ENCODE measurements at regions not wholly inside any gene's neighbourhood (a gene's known extent, or its start where the extent isn't known, plus 50 kb on each side); places are given as distances from the start of the nearest gene placed in this dataset.
"Not testable (repeated sequence)": the region's sequence is repeated elsewhere in the genome, so short reads cannot be mapped to it uniquely, and the experiment has no call there.

DNA sequence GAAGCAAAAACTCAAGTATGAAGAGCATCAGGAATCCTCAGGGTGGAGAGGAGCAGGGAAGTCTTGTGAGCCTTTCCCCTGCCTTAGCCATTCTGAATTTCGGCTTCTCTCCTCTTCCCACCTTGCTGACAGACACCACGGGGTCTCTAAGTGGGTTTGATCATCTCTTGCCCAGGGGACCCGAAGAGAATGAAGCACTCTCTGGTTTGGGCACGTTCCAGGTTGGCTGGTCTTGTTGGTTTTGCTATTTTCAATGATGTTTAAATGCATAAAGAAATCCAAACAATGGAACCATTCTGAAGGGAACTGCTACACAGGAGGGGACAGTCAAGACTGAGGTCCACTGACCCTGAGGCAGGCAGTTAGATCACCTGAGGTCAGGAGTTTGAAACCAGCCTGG, 131.7 kb downstream of the PXDC1 start:
- Histone ChIP-seq H3K4me1 (ENCODE audit: control insufficient read depth, insufficient read depth, low read length, poor library complexity, severe bottlenecking) (peaks cover 8% of the 10 kb centered on the region), H3K9me3 (ENCODE audit: control insufficient read depth, low read length) (no peaks in the 10 kb centered on the region), H3K4me3 (ENCODE audit: extremely low read depth, insufficient read depth, low read length, poor library complexity, severe bottlenecking) (no peak overlapping the region), H3K27ac (ENCODE audit: low read depth, low read length, severe bottlenecking) (no peak overlapping the region), H3K36me3 (ENCODE audit: control insufficient read depth, insufficient read depth, low read length) (no peaks in the 10 kb centered on the region)
- WGBS, 2 experiments (ENCODE audit: insufficient coverage in 2 of 2) = 84 to 93% methylated on average over 3 of the region's 4 CpGs

GRCh38 chr6:3619201-3619600, 132.3 kb downstream of the PXDC1 start:
- WGBS, 2 experiments (ENCODE audit: insufficient coverage in 2 of 2) = 100% methylated on average over 1 of the region's 7 CpGs; no CpG with 5 or more reads in 1 of the 2 experiments
- Histone ChIP-seq H3K27ac (ENCODE audit: low read depth, low read length, severe bottlenecking) (no peak overlapping the region), H3K36me3 (ENCODE audit: control insufficient read depth, insufficient read depth, low read length) (no peaks in the 10 kb centered on the region), H3K4me1 (ENCODE audit: control insufficient read depth, insufficient read depth, low read length, poor library complexity, severe bottlenecking) (peaks cover 8% of the 10 kb centered on the region), H3K9me3 (ENCODE audit: control insufficient read depth, low read length) (no peaks in the 10 kb centered on the region), H3K4me3 (ENCODE audit: extremely low read depth, insufficient read depth, low read length, poor library complexity, severe bottlenecking) (no peak overlapping the region)

DNA sequence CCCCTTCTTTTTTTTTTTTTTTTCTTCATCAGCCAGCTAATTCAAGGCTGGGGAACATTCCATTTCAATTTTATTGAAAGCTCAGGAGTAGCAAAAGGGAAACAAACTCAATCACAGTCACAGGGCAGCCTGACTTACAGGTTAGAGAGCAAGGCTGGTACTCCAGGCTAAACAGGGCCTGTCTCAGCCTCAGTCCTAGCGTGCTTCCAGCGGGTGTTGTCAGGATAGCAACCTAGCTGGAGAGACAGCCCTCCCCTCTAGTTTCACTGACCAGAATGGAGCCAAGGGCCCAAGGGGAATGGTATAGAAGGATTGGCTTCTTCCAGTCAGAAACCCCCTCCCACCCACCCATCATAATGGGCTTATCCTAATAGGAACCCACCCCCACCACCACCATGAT, 132.9 kb downstream of the PXDC1 start:
- H3K4me1 ChIP-seq (ENCODE audit: control insufficient read depth, insufficient read depth, low read length, poor library complexity, severe bottlenecking) = peaks cover 5% of the 10 kb centered on the region
- H3K36me3 ChIP-seq (ENCODE audit: control insufficient read depth, insufficient read depth, low read length) = no peaks in the 10 kb centered on the region
- H3K9me3 ChIP-seq (ENCODE audit: control insufficient read depth, low read length) = no peaks in the 10 kb centered on the region
- H3K27ac ChIP-seq (ENCODE audit: low read depth, low read length, severe bottlenecking) = no peak overlapping the region
- H3K4me3 ChIP-seq (ENCODE audit: extremely low read depth, insufficient read depth, low read length, poor library complexity, severe bottlenecking) = no peak overlapping the region
- WGBS, 2 experiments (ENCODE audit: insufficient coverage in 2 of 2) = 80% methylated on average over 1 of the region's 2 CpGs; no CpG with 5 or more reads in 1 of the 2 experiments

GRCh38 chr6:3617681-3618311, 133.7 kb downstream of the PXDC1 start:
- no peaks in the 10 kb centered on the region for H3K9me3 ChIP-seq (ENCODE audit: control insufficient read depth, low read length)
- 90 to 95% methylated on average over 29 of the region's 29 CpGs for WGBS, 2 experiments (ENCODE audit: insufficient coverage in 2 of 2)
- H3K4me1 ChIP-seq (ENCODE audit: control insufficient read depth, insufficient read depth, low read length, poor library complexity, severe bottlenecking) = peaks cover 5% of the 10 kb centered on the region
- no peak overlapping the region for H3K4me3 ChIP-seq (ENCODE audit: extremely low read depth, insufficient read depth, low read length, poor library complexity, severe bottlenecking)
- H3K36me3 ChIP-seq (ENCODE audit: control insufficient read depth, insufficient read depth, low read length) = no peaks in the 10 kb centered on the region
- no peak overlapping the region for H3K27ac ChIP-seq (ENCODE audit: low read depth, low read length, severe bottlenecking)

GRCh38 chr6:3617192-3617631, 134.3 kb downstream of the PXDC1 start:
- H3K4me3 ChIP-seq (ENCODE audit: extremely low read depth, insufficient read depth, low read length, poor library complexity, severe bottlenecking) = no peak overlapping the region
- H3K9me3 ChIP-seq (ENCODE audit: control insufficient read depth, low read length) = no peaks in the 10 kb centered on the region
- peaks cover 5% of the 10 kb centered on the region for H3K4me1 ChIP-seq (ENCODE audit: control insufficient read depth, insufficient read depth, low read length, poor library complexity, severe bottlenecking)
- 82 to 100% methylated on average over 2 to 4 of the region's 7 CpGs for WGBS, 2 experiments (ENCODE audit: insufficient coverage in 2 of 2)
- H3K27ac ChIP-seq (ENCODE audit: low read depth, low read length, severe bottlenecking) = no peak overlapping the region
- no peaks in the 10 kb centered on the region for H3K36me3 ChIP-seq (ENCODE audit: control insufficient read depth, insufficient read depth, low read length)

DNA sequence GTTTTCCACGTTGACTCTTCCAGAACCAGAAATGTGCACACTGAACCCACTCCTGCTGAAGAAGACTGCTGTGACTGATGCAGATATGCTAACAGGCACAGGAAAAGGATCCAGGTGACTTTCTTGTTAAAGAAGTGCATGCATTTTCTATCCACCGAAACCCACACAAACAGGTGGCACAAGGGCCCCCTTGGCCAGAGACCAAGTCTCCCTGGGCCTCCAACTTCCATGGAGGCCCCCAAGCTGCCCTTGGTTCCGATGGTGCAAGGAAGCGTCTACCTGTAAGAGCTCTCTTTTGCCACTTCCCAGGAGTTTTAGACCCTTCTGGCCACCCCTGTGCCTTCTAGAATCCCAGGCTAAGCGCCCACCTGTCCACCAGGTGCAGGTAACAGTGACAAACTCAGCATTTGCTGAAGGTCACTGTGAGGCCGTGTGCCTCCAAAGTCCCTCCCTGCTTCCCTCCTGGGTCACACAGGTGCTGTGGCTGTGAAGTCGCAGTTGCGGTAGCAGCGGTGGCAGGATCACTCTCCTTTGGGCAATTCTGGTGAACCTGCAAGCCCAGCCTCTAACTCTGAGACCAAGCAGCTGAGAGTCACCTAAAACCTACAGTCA, 134.8 kb downstream of the PXDC1 start:
- Histone ChIP-seq H3K4me3 (ENCODE audit: extremely low read depth, insufficient read depth, low read length, poor library complexity, severe bottlenecking) (no peak overlapping the region), H3K27ac (ENCODE audit: low read depth, low read length, severe bottlenecking) (no peak overlapping the region), H3K9me3 (ENCODE audit: control insufficient read depth, low read length) (no peaks in the 10 kb centered on the region), H3K36me3 (ENCODE audit: control insufficient read depth, insufficient read depth, low read length) (no peaks in the 10 kb centered on the region), H3K4me1 (ENCODE audit: control insufficient read depth, insufficient read depth, low read length, poor library complexity, severe bottlenecking) (peaks cover 5% of the 10 kb centered on the region)
- 98% methylated on average over 7 of the region's 9 CpGs for WGBS, 2 experiments (ENCODE audit: insufficient coverage in 2 of 2)

GRCh38 chr6:3615391-3616380, 135.8 kb downstream of the PXDC1 start:
- H3K4me1 ChIP-seq (ENCODE audit: control insufficient read depth, insufficient read depth, low read length, poor library complexity, severe bottlenecking) = peaks cover 5% of the 10 kb centered on the region
- no peaks in the 10 kb centered on the region for H3K36me3 ChIP-seq (ENCODE audit: control insufficient read depth, insufficient read depth, low read length)
- H3K4me3 ChIP-seq (ENCODE audit: extremely low read depth, insufficient read depth, low read length, poor library complexity, severe bottlenecking) = no peak overlapping the region
- WGBS, 2 experiments (ENCODE audit: insufficient coverage in 2 of 2) = 96 to 100% methylated on average over 4 to 5 of the region's 11 CpGs
- H3K9me3 ChIP-seq (ENCODE audit: control insufficient read depth, low read length) = no peaks in the 10 kb centered on the region
- H3K27ac ChIP-seq (ENCODE audit: low read depth, low read length, severe bottlenecking) = no peak overlapping the region

DNA sequence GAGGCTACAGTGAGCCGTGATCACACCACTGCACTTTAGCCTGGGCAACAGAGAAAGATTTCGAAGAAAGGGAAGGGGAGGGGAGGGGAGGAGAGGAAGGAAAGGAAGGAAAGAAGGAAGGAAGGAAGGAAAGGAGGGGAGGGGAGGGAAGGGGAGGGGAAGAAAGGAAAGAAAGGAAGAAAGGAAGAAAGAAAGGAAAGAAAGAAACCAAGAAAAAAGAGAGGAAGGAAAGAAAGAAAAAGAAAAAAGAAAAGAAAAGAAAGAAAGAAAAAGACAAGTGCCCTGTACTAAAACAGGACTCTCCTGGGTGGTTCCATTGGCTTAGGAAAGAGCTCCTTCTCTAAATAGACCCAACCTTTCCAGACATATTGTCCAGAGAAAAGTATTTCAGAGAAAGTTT, 136.6 kb downstream of the PXDC1 start:
- H3K4me1 ChIP-seq (ENCODE audit: control insufficient read depth, insufficient read depth, low read length, poor library complexity, severe bottlenecking) = peaks cover 5% of the 10 kb centered on the region
- WGBS, 2 experiments (ENCODE audit: insufficient coverage in 2 of 2) = no CpG with 5 or more reads among the region's 2 CpGs
- no peaks in the 10 kb centered on the region for H3K36me3 ChIP-seq (ENCODE audit: control insufficient read depth, insufficient read depth, low read length)
- no peak overlapping the region for H3K4me3 ChIP-seq (ENCODE audit: extremely low read depth, insufficient read depth, low read length, poor library complexity, severe bottlenecking)
- H3K27ac ChIP-seq (ENCODE audit: low read depth, low read length, severe bottlenecking) = no peak overlapping the region
- no peaks in the 10 kb centered on the region for H3K9me3 ChIP-seq (ENCODE audit: control insufficient read depth, low read length)

- H3K36me3 ChIP-seq (ENCODE audit: control insufficient read depth, insufficient read depth, low read length); H3K9me3 ChIP-seq (ENCODE audit: control insufficient read depth, low read length); H3K4me3 ChIP-seq (ENCODE audit: extremely low read depth, insufficient read depth, low read length, poor library complexity, severe bottlenecking); H3K27ac ChIP-seq (ENCODE audit: low read depth, low read length, severe bottlenecking); H3K4me1 ChIP-seq (ENCODE audit: control insufficient read depth, insufficient read depth, low read length, poor library complexity, severe bottlenecking): not testable (repeated sequence)
- WGBS, 2 experiments (ENCODE audit: insufficient coverage in 2 of 2) = no CpG with 5 or more reads among the region's 1 CpG
Observed at GRCh38 chr6:3613565-3613964, 137.9 kb downstream of the PXDC1 start.

GRCh38 chr6:3612341-3613041, 139.0 kb downstream of the PXDC1 start:
- Histone ChIP-seq H3K36me3 (ENCODE audit: control insufficient read depth, insufficient read depth, low read length) (no peaks in the 10 kb centered on the region), H3K4me1 (ENCODE audit: control insufficient read depth, insufficient read depth, low read length, poor library complexity, severe bottlenecking) (peaks cover 1% of the 10 kb centered on the region), H3K9me3 (ENCODE audit: control insufficient read depth, low read length) (no peaks in the 10 kb centered on the region), H3K4me3 (ENCODE audit: extremely low read depth, insufficient read depth, low read length, poor library complexity, severe bottlenecking) (no peak overlapping the region), H3K27ac (ENCODE audit: low read depth, low read length, severe bottlenecking) (no peak overlapping the region)
- WGBS, 2 experiments (ENCODE audit: insufficient coverage in 2 of 2) = 73 to 81% methylated on average over 6 of the region's 8 CpGs

Data from mesodermal cell (in vitro differentiated cells).